NCI-H345 (cell line): ENCODE measurements at regions not wholly inside any gene's neighbourhood (a gene's known extent, or its start where the extent isn't known, plus 50 kb on each side); places are given as distances from the start of the nearest gene placed in this dataset.
A peak's percentile ranks its signal among the peaks of the same experiment; 100 is the strongest.
"Not testable (repeated sequence)": the region's sequence is repeated elsewhere in the genome, so short reads cannot be mapped to it uniquely, and the experiment has no call there.

ENCODE experiments used
- DNase-seq: peaks from one replicate; lab custom pipeline; 2025; lab: John Stamatoyannopoulos, UW

DNA sequence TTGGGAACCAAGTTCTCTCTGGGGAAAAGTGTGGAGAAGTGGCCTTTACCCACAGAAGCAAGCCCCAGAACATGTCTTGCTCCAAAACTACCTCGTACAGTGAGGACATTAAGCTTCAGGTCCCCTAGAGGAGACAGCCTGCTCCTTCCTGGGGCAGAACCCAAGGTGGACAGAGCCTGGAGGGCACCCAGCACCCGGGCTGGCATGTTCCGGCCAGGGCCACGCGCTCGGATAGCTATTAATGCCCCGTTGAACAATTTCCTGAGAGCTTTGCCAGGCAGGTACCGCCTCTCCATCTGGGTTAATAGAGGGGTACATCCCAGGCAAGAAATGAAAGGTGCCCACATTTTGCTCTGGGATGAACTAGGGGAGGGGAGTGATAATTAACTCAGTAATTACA lies 169.0 kb upstream of the GRK3 start:
- no peak for DNase-seq

DNA sequence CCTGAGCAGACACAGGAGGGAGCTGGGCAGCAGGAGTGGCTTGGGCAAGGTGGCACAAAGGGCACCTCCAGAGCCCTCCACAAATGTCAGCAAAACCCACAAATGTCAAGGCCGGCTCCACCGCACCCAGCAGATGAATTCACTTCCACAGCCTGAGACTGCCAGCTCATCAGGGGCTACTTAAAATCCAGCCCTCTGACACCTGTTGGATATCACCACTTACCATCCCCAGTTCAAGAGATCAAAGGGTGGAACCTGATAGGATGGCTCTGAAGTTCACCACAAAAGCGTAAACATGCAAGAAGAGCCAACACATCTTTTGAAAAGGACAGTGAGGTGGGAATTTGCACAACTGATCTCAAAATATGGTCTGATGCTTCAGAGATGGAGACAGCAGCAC lies 168.6 kb upstream of the GRK3 start:
- DNase-seq = no peak

DNA sequence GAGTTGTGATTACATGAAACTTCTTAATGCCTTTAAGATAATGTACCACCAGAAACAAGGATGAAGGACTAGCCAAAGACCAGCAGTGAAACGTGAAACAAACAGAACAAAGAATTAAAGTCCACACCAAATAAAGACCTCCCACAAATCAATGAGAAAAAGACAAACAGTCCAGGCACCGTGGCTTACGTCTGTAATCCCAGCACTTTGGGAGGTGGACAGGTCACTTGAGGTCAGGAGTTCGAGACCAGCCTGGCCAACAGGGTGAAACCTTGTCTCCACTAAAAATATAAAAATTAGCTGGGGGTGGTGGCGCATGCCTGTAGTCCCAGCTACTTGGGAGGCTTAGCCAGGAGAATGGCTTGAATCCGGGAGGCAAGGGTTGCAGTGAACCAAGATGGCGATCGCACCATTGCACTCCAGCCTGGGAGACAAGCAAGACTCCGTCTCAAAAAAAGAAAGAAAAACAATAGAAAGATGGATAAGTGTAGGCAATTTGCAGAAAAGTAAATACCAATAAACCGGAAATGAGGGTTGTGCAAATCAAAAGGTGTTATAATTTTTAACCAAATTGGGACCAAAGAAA lies 167.8 kb upstream of the GRK3 start:
- DNase-seq = no peak

DNA sequence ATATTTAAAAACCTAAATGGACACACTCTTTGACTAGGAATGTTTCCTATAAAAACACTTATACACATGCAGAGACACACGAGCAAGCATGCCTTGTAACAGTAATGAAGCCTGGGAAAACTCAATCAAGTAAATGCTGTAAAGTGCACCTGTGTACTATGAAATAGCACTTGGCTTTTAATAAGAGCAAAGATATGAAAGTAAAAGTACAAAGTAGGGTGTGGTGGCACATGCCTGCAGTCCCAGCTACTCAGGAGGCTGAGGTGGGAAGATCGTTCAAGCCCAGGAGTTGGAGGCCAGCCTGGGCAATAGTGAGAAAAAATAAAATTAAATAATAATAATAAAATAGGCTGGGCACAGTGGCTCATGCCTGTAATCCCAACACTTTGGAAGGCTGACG lies 166.9 kb upstream of the GRK3 start:
- no peak for DNase-seq

DNA sequence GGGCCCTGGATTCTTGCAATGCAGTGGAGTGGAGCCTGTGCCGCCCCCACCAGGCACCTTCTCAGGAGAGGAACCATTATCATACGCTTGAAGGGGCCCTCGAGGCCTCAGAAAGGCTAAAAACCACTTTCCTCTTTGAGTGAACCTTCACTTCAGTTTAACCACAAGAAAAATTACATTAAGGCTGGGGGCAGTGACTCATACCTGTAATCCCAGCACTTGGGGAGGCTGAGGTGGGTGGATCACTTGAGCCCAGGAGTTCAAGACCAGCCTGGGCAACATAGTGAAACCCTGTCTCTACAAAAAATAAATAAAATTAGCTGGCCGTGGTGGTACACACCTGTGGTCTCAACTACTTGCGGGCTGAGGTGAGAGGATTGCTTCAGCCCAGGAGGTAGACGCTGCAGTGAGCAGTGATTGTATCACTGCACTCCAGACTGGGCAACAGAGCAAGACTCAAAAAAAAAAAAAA lies 165.8 kb upstream of the GRK3 start:
- not testable (repeated sequence) for DNase-seq

DNA sequence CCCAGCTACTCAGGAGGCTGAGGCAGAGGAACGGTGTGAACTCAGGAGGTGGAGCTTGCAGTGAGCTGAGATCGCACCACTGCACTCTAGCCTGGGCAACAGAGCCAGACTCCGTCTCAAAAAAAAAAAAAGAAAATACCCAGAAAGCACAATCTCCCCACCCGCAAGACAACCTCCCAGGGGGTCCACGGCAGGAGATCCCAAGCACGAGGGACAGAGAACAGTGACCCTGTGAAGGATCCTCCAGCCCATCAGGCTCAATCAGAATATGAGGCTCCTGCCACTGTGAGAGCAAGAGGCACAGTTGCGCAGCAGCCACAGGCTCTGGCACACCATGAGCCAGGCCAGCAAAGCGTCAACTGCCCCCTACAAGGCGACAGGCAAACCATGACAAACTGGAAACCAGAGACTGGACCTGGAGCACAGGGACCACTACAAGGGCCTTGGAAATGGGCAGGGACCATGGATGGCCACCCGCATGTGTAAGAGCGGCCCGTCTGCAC lies 164.8 kb upstream of the GRK3 start:
- DNase-seq = no peak

DNA sequence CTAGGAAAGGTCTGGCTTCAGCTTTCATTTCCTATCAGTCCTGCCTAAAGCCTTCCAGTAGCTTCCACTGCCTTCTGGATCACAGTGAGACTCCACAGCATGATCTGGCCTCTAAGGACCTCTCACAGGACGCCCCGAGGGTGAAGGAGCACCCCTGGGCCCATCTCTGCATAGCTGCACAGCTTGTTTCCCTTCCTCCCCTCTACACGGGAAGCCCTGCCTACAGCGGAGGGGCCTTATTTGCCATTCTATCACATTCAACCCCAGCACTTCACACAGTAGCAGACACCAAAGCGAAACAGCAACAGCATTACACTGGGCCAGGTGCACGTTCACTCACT lies 162.3 kb upstream of the GRK3 start:
- no peak for DNase-seq

DNA sequence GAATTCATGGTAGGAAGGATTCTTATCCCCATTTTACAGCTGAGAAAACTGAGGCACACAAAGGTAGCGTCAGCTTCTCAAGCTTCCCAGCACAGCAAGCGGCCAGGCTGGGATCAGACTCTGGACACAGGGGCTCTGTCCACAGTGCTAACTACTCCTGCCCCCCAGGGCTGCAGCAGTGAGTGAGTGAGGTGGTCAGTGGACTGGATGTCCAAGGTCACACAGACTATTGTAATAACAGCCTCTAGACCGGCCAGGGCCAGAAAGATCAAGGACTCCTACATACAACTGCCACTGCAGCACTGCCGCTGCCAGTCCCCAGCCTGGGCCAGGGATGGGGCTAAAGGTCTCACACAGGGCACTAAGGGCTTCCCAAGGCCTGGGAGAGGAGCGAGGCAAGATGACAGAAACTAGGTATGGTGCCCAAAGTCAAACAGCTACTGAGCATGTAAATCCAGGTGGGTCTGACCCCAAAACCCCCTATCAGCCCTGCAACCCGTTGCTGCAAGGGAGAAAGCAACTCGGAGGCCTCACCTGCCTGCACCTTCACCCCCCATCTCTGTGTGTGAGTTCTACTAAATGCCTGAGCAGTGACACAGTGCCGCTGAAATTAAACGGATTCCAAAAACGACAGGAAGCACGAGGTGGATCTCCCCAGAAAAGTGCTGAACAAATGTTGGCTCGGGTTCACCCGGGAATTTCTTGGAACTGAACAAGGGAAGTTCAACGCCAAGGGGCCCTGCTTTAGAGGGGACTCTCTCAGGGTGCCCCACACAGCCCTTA lies 161.8 kb upstream of the GRK3 start:
- DNase-seq = no peak

DNA sequence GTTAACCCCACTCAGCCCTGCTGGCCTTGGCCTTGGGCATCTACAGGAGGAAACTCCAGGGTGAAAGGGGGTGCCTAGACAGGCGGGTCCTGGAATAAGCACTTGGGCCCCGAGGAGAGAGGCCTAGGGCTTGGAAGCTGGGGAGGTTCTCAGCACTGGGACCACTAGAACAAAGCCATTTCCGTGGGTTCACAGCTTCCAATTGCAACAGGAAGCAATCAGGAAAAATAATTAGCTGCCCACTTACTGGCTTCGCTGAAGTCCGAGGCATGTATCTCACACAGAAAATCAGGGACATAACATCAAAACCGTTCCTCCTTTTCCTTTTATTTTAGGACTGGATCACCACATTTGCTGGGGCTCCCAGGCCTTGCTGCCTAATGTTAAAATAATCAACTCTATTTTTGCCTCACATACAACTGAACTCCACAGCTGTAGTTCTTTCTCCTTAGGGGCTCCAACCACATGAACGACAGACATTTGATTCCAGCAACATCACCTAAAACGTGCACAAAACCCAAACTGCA lies 161.1 kb upstream of the GRK3 start:
- DNase-seq = no peak

DNA sequence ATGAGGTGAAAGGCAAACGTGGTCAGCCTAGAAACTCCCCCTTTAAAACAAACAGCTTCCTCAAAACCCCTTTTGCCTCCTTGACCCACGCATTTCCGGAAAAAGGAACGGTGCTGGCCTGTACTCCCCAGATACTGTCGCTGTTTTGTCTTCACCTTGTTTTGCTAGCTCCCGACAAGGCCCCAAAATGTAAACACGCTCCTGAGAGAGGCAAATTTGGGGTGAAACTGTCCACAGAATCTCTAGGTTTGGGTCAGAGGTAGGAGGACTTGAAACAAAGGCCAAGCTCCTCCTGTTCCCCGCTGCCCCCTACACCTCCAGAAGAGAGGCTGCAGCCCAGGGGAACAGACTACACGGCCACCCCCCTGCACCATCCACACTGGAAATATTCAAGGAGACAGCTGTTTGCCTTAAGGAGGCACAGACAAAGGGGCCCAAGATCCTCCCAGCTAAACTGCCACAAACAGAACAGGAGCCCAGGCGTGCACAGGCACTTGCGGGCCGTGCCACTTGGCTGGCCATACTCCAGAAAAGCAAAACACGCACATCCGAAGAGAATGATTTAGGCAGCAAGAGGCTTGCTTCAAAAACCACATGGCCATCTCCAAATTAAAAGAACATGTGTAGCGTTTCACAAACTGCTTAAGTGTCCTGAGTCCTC lies 160.5 kb upstream of the GRK3 start:
- no peak for DNase-seq

DNA sequence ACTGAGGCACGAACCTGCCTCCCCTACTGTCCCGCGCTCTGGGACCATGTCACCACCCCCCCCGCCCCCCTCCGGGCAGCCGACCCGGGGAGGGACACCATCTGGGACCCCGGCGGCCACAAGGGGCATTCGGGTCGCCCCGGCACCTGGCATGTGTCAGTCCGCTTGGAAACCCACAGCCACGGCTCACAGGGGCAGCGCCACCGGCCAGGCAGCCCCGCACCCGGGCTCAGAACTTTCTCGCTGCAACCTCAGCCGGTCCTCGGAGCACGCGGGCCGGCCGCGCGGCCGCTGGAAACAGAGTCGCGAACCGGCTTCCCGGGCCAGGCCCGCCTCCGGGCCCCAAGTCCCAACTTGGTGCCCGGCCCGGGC lies 159.9 kb upstream of the GRK3 start:
- DNase-seq = no peak

DNA sequence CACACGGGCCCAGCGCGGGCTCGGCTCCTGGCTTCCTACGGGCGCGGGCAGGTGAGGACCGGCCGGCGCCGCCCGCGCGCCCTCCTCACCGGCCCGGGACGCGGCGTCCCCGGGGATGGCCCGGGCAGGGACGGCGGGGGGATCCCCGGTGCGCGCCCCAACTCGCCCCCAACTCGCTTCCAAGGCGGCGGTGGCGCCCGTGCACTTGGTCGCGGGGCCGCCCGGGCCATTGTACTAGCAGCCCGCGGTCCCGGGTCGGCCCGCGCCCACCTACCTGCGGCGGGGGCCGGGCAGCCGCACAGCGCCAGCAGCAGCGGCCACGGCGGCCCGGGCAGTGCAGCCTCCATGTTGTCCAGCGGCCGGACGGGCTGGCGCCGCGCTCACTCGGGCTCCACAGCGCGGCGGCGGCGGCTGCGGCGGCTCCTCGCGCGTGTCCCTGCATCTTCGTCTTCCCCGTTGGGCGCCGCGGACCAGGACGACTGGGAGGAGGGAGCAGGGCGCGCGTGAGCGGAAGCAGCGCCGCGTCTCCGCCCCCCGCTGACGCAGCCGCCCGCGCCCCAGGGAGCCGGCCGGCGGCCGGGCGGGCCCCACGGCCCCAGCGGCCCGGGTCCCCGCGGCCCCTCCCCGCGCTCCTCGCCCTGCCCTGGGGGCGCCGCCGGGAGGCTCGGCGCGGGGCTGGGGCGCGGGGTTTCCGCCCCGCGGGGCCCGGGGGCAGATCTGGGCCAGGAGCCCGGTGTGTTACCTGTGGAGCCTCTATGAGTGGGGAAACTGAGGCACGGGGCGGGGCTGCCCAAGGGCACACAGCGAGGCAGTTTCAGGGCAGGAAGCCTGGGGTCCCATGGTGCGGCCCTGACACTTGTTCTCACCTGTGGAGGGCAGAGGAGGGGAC lies 159.3 kb upstream of the GRK3 start:
- peak; percentile 38 for DNase-seq

DNA sequence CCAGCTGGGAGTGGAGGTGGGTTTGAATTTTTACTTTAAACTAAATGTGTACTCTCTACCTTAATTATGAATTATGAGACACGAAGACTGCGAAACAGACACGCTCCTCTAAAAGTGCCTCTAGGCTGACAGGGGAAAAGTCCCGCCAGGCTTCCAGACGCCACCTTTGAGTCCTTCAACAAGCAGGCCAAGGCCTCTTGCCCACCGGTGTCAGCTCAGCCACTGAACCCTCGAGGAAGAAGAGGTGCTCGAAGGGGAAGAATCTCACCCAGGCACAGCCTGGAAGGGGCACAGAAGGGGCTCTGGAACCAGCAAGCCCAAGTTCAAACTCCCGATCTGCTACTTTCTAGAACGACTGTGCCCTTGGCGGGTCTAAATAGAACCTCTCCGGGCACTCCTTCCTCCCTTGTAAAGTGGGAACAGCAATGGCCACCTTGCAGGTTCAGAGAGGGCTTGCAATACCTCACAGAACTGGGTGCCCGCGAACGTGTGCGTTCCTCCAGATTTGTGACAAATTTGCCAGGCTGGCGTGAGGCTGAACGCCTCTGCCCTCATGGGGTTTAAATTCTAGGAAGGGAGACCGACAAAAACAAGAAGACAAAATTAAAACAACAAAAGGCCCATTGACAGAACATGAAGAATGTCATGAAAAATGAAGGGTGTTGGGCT lies 158.5 kb upstream of the GRK3 start:
- no peak for DNase-seq

DNA sequence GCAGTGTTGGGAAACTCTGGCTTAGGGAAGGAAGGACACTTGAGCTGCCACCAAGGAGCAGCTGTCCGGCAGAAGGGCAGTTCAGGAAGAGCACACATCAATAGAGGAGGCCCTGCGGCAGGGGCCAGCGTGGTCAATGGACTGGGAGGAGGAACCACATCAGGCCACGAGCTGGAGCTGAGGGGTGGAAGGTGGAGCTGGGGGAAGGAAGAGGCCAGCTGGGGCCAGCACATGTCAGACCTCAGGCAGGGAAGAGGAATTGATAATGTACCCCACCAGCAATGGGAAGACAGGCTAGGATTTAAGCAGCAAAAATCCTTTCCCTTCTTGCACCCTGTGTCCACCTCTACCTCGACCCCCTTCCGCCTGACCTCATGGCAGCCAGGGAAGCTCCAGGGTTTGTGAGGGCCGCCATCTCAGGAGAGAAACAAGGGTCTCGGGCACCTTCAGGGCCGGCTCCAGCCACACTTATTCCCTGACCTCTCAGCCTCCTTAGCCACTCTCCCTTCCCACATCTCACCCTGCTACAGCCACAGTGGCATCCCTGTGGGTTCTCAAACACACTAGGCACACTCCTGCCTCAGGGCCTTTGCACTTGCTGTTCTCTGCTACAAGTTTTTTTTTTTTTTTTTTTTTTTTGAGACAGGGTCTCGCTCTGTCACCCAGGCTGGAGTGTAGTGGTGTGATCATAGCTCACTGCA lies 157.8 kb upstream of the GRK3 start:
- no peak for DNase-seq

DNA sequence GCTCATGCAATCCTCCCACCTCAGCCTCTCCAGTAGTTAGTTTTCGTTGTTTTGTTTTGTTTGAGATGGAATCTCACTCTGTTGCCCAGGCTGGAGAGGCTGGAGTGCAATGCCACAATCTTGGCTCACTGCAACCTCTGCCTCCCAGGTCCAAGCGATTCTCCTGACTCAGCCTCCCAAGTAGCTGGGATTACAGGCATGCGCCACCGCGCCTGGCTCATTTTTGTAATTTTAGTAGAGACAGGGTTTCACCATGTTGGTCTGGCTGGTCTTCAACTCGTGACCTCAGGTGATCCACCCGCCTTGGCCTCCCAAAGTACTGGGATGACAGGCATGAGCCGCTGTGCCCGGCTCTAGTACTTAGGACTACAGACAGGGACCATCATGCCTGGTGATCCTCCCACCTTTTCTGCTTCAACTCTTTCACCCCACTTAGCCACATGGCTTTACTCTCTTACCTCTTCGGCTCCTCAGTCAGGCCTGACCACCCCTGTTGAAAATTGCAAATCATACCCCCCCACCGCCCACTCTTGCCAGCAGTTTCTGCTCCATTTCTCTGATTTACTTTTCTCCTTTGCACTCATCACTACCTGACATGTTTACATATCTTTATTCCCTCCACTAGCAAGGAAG lies 157.1 kb upstream of the GRK3 start:
- DNase-seq = no peak

DNA sequence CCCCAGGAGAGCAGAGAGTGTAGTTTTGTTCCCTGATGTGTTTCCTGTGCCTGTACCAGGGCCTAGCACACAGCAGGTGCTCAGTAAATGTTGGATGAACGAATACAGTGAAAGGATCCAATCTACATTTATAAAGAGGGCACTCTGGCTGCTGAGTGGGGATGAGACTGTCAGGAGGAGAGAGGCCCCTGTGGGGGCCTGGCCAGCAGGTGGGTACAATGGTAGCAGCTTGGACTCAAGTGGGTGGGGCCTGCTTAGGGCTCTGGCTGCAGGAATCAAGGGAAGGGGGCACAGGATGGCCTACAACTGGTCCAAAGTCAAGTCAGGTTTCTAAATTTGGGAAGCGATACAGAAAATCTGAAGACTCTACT lies 156.6 kb upstream of the GRK3 start:
- peak; percentile 78 for DNase-seq

DNA sequence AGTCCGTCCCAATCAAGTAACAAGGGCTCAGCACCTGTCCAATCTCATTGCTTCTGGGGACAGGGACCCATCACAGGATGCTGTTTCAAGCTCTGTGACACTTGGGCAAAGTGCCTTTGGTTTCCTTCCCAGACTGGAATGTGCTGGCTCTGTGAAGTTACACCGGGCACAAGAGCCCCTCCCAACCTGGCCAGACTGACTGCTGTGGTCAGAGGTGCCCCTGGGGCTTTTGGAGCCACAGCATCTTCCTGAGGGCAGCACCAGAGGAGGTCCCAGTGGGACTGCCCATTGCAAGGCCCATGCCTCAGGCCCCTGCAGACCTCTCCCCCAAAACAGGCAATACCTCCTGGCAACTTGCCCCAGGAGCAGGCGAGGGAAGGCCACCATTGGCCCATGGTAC lies 155.2 kb upstream of the GRK3 start:
- no peak for DNase-seq

DNA sequence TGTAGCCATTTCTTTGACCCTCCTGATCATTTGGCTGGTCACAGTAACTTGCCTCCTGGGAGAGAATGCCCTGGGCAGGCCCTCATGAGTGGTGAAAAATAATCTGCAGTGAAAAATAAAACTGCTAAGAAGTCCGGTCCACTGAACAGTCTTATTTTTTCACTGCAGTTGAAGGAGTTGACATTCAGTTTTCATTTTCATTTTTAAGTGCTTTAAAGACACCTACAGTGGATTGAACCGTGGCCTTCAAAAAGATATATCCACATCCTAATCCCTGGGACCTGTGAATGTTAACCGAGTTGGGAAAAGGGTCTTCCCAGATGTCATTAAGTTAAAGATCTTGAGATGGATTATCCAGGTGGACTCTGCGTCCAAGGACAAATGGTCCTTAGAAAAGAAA lies 153.6 kb upstream of the GRK3 start:
- DNase-seq = no peak

DNA sequence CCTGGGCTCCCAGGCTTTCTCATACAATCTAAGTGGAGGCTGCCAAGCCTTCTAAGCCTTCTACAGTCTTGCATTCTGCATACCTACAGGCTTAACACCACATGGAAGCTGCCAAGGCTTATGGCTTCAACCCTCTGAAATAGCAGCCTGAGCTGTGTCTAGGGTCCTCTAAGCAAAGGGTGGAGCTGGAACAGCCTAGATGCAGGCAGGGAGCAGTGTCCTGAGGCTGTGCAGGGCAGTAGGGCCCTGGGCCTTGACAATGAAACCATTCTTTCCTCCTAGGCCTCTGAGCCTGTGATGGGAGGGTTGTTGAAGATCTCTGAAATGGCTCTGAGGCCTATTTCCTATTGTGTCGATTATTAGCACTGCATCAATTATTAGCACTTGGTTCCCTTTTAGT lies 150.9 kb upstream of the GRK3 start:
- no peak for DNase-seq

DNA sequence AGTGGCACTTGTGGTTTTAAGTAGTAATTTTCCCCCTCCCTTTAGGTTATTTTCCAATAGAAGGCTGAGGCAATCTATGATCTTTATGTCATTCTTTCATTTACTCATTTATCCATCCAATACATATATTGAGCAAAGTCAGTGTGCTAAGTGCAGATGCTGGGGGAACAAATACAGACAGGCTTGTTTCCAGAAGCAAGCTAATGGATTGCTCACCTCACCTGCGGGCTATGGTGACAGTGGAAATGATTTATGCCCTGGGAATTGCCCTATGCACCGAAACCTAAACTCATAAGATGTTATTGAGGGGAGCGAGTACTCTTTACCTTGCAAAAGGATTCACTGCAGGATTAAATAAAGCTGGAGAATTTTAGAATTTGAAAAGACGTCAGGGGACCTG lies 148.7 kb upstream of the GRK3 start:
- peak; percentile 29 for DNase-seq
